ENCODE measurements at regions not wholly inside any gene's neighbourhood (a gene's known extent, or its start where the extent isn't known, plus 50 kb on each side); places are given as distances from the start of the nearest gene placed in this dataset.

DNA sequence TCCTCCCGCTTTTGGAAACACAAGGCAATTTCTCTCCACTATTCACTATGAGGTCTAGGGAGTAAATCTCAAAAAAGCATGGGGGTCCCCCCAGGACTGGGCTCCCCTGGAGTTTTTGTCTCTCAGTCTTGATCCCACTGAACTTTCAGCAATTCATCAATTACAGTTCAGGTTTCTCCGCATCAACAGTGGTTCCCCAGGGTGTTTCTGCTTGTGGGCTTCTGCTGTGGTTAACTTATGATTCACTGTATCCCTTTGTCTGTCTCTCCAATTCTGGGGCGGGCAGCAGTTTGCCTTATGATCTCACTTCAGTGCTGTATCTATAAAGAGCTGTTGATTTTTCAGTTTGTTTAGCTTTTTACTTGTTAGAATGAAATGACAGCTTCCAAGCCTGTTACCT lies 142.6 kb upstream of the CDC14C start:
- Histone ChIP-seq H3K4me3 (ENCODE audit: low read length) (no peak overlapping the region), H4K20me1 (ENCODE audit: insufficient read depth) (no peaks in the 10 kb centered on the region), H3K9me3 (ENCODE audit: low read length) (no peaks in the 10 kb centered on the region), H3K27ac (ENCODE audit: low read length) (no peak overlapping the region), H2AFZ (ENCODE audit: low read depth, low read length) (no peak overlapping the region), H3K27me3 (ENCODE audit: insufficient read depth, low read depth, low read length) (no peaks in the 10 kb centered on the region), H3K36me3 (ENCODE audit: insufficient read depth, low read length) (no peaks in the 10 kb centered on the region), H3K9me2 (ENCODE audit: insufficient read depth, low read length) (no peaks in the 10 kb centered on the region), H3K79me2 (replicated peaks; ENCODE audit: insufficient read depth, low read length) (no peaks in the 10 kb centered on the region), H3K4me2 (ENCODE audit: low read length) (no peak overlapping the region), H3F3A (ENCODE audit: insufficient read depth, low read length, poor library complexity, severe bottlenecking) (no peaks in the 10 kb centered on the region), H3K9ac (ENCODE audit: low read length) (no peak overlapping the region)
- TF ChIP-seq EP300 (conservative IDR thresholded peaks at IDR 0.05; ENCODE audit: poor library complexity, severe bottlenecking) (no peak), EZH2 (IDR thresholded peaks at IDR 0.05; ENCODE audit: borderline replicate concordance, insufficient read depth, low read length, poor library complexity, severe bottlenecking) (no peak), RAD21 (conservative IDR thresholded peaks at IDR 0.05) (no peak), CTCF (IDR thresholded peaks at IDR 0.05; ENCODE audit: poor library complexity, severe bottlenecking) (no peak), POLR2AphosphoS5 (IDR thresholded peaks at IDR 0.05) (no peak), MXI1 (conservative IDR thresholded peaks at IDR 0.05; ENCODE audit: poor library complexity, severe bottlenecking) (no peak), SMC3 (conservative IDR thresholded peaks at IDR 0.05; ENCODE audit: poor library complexity) (no peak), TAF1 (IDR thresholded peaks at IDR 0.05; ENCODE audit: low read depth) (no peak)
- TF ChIP-seq, protein P1, sequence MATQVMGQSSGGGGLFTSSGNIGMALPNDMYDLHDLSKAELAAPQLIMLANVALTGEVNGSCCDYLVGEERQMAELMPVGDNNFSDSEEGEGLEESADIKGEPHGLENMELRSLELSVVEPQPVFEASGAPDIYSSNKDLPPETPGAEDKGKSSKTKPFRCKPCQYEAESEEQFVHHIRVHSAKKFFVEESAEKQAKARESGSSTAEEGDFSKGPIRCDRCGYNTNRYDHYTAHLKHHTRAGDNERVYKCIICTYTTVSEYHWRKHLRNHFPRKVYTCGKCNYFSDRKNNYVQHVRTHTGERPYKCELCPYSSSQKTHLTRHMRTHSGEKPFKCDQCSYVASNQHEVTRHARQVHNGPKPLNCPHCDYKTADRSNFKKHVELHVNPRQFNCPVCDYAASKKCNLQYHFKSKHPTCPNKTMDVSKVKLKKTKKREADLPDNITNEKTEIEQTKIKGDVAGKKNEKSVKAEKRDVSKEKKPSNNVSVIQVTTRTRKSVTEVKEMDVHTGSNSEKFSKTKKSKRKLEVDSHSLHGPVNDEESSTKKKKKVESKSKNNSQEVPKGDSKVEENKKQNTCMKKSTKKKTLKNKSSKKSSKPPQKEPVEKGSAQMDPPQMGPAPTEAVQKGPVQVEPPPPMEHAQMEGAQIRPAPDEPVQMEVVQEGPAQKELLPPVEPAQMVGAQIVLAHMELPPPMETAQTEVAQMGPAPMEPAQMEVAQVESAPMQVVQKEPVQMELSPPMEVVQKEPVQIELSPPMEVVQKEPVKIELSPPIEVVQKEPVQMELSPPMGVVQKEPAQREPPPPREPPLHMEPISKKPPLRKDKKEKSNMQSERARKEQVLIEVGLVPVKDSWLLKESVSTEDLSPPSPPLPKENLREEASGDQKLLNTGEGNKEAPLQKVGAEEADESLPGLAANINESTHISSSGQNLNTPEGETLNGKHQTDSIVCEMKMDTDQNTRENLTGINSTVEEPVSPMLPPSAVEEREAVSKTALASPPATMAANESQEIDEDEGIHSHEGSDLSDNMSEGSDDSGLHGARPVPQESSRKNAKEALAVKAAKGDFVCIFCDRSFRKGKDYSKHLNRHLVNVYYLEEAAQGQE (IDR thresholded peaks at IDR 0.05; ENCODE audit: borderline replicate concordance): no peak

DNA sequence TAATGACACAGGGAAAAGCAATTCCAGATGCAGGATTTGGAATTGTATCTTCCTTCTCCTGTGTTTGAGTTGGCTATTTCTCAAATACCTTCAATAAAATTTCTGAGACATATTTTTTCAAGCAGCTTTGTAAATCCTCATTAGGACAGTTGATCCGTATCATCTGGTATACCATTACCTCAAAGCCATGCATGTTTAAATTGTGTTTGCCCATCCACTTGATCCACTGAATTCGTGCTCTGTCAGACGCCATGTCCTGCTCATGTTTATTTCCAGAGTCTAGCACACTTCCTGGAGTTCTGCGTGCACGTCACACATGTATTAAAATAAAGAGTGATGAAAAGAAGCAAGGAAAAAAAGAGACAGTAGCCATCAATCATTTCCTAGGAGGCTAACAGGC lies 141.8 kb upstream of the CDC14C start:
- no peak overlapping the region for H3K4me3 ChIP-seq (ENCODE audit: low read length)
- no peaks in the 10 kb centered on the region for H3K36me3 ChIP-seq (ENCODE audit: insufficient read depth, low read length)
- no peaks in the 10 kb centered on the region for H3K9me2 ChIP-seq (ENCODE audit: insufficient read depth, low read length)
- no peaks in the 10 kb centered on the region for H3F3A ChIP-seq (ENCODE audit: insufficient read depth, low read length, poor library complexity, severe bottlenecking)
- no peak overlapping the region for H3K27ac ChIP-seq (ENCODE audit: low read length)
- no peaks in the 10 kb centered on the region for H3K79me2 ChIP-seq (replicated peaks; ENCODE audit: insufficient read depth, low read length)
- H3K27me3 ChIP-seq (ENCODE audit: insufficient read depth, low read depth, low read length): no peaks in the 10 kb centered on the region
- no peaks in the 10 kb centered on the region for H4K20me1 ChIP-seq (ENCODE audit: insufficient read depth)
- H3K9ac ChIP-seq (ENCODE audit: low read length): no peak overlapping the region
- no peak overlapping the region for H2AFZ ChIP-seq (ENCODE audit: low read depth, low read length)
- H3K9me3 ChIP-seq (ENCODE audit: low read length): no peaks in the 10 kb centered on the region
- H3K4me2 ChIP-seq (ENCODE audit: low read length): no peak overlapping the region
- TF ChIP-seq EZH2 (IDR thresholded peaks at IDR 0.05; ENCODE audit: borderline replicate concordance, insufficient read depth, low read length, poor library complexity, severe bottlenecking): no peak

DNA sequence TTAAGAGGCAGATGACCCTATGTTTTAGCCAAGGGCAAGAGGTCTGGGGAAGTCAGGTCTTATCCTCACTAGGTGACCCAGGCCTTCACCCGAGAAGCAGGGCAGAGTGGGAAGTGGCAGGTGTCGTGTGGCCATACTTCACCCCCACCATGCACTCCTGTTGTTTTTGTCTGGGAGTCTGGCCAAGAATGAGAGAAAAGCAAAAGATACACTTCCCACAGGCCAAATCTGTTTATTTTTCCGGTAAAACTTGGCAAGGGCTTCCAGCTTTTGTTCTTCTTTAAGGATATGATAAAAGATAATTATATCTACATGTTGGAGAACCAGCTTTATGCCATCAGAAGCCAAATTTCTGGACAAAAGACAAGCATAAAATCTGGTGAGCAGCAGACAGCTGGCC lies 137.4 kb upstream of the CDC14C start:
- Histone ChIP-seq H2AFZ (ENCODE audit: low read depth, low read length) (no peak overlapping the region), H3K36me3 (ENCODE audit: insufficient read depth, low read length) (no peaks in the 10 kb centered on the region), H4K20me1 (ENCODE audit: insufficient read depth) (no peaks in the 10 kb centered on the region), H3K79me2 (replicated peaks; ENCODE audit: insufficient read depth, low read length) (no peaks in the 10 kb centered on the region), H3F3A (ENCODE audit: insufficient read depth, low read length, poor library complexity, severe bottlenecking) (no peaks in the 10 kb centered on the region), H3K9me3 (ENCODE audit: low read length) (no peaks in the 10 kb centered on the region), H3K27ac (ENCODE audit: low read length) (no peak overlapping the region), H3K9ac (ENCODE audit: low read length) (no peak overlapping the region), H3K27me3 (ENCODE audit: insufficient read depth, low read depth, low read length) (no peaks in the 10 kb centered on the region), H3K4me2 (ENCODE audit: low read length) (no peak overlapping the region), H3K4me3 (ENCODE audit: low read length) (no peak overlapping the region), H3K9me2 (ENCODE audit: insufficient read depth, low read length) (no peaks in the 10 kb centered on the region)
- no peak for TF ChIP-seq RAD21 (conservative IDR thresholded peaks at IDR 0.05)
- no peak for TF ChIP-seq EP300 (conservative IDR thresholded peaks at IDR 0.05; ENCODE audit: poor library complexity, severe bottlenecking)
- TF ChIP-seq EZH2 (IDR thresholded peaks at IDR 0.05; ENCODE audit: borderline replicate concordance, insufficient read depth, low read length, poor library complexity, severe bottlenecking): no peak
- TF ChIP-seq TAF1 (IDR thresholded peaks at IDR 0.05; ENCODE audit: low read depth): no peak
- TF ChIP-seq MXI1 (conservative IDR thresholded peaks at IDR 0.05; ENCODE audit: poor library complexity, severe bottlenecking): no peak
- TF ChIP-seq, protein P1 (IDR thresholded peaks at IDR 0.05; ENCODE audit: borderline replicate concordance): no peak
- TF ChIP-seq POLR2AphosphoS5 (IDR thresholded peaks at IDR 0.05): no peak
- no peak for TF ChIP-seq SMC3 (conservative IDR thresholded peaks at IDR 0.05; ENCODE audit: poor library complexity)
